ENCODE measurements at regions not wholly inside any gene's neighbourhood (a gene's known extent, or its start where the extent isn't known, plus 50 kb on each side); places are given as distances from the start of the nearest gene placed in this dataset.
A peak's percentile ranks its signal among the peaks of the same experiment; 100 is the strongest.

GRCh38 chr2:118250463-118250862 lies 162.2 kb downstream of the INSIG2 start:
- Histone ChIP-seq H3K27ac (ENCODE audit: control insufficient read depth, insufficient read depth) (peak overlapping the region; percentile 27), H3K36me3 (ENCODE audit: control insufficient read depth in 2 of 2, insufficient read depth in 2 of 2, low read length in 1 of 2) (no peaks in the 10 kb centered on the region), H3K27me3 (replicated peaks in 1 of 2; ENCODE audit: control insufficient read depth in 2 of 2, insufficient read depth in 2 of 2, low read length in 1 of 2) (no peaks in the 10 kb centered on the region), H3K4me2 (ENCODE audit: control insufficient read depth, insufficient read depth) (no peak overlapping the region), H3K9me3 (replicated peaks; ENCODE audit: control insufficient read depth, insufficient read depth, low read length) (no peaks in the 10 kb centered on the region), H3K79me2 (ENCODE audit: control insufficient read depth, insufficient read depth, low read length) (no peaks in the 10 kb centered on the region), H2AFZ (ENCODE audit: control insufficient read depth, low read depth, low read length) (no peak overlapping the region), H3K4me1 (ENCODE audit: control insufficient read depth, insufficient read depth, low read length) (peaks cover 15% of the 10 kb centered on the region), H3K9ac (ENCODE audit: control insufficient read depth, insufficient read depth, low read length) (no peak overlapping the region), H3K4me3 (no peak overlapping the region), H4K20me1 (ENCODE audit: control insufficient read depth, insufficient read depth) (no peaks in the 10 kb centered on the region)
- DNase-seq (ENCODE audit: low read depth, low spot score): no peak
- no peak for FAIRE-seq
- RAD21 ChIA-PET (ENCODE audit: unreplicated experiment): no interaction called here
- no TSS peak for BruUV-seq (replicated peaks)
- ATAC-seq: no peak
- in situ Hi-C loops (cut with MboI) (no loop called here), intact Hi-C loops (cut with micrococcal nuclease; ENCODE audit: unreplicated experiment) (no loop called here)
- SMC1A ChIA-PET (ENCODE audit: uncharacterized antibody, unreplicated experiment): no interaction called here
- TF ChIP-seq CEBPZ (IDR thresholded peaks at IDR 0.05; ENCODE audit: low read depth, low read length): no peak
- no peak for TF ChIP-seq MTA3 (IDR thresholded peaks at IDR 0.05; ENCODE audit: borderline replicate concordance, low read length)
- TF ChIP-seq TAF1 (IDR thresholded peaks at IDR 0.05; ENCODE audit: borderline replicate concordance, low read depth, low read length): no peak
- TF ChIP-seq USF2 (IDR thresholded peaks at IDR 0.05; ENCODE audit: borderline replicate concordance, low read depth, low read length): no peak
- TF ChIP-seq RAD21 (IDR thresholded peaks at IDR 0.05; ENCODE audit: insufficient read depth, low read depth, low read length): no peak
- no peak for TF ChIP-seq BMI1 (IDR thresholded peaks at IDR 0.05; ENCODE audit: borderline replicate concordance)
- no peak for TF ChIP-seq POU2F2 (IDR thresholded peaks at IDR 0.05; ENCODE audit: borderline replicate concordance, low read depth, low read length)
- TF ChIP-seq EGR1 (IDR thresholded peaks at IDR 0.05; ENCODE audit: borderline replicate concordance in 1 of 2, low read depth in 2 of 2, low read length in 2 of 2): no peak
- TF ChIP-seq FOXK2 (IDR thresholded peaks at IDR 0.05): no peak
- TF ChIP-seq POLR2AphosphoS5 (IDR thresholded peaks at IDR 0.05; ENCODE audit: low read length): no peak
- no peak for TF ChIP-seq HSF1 (IDR thresholded peaks at IDR 0.05; ENCODE audit: low read depth, low read length)
- no peak for TF ChIP-seq NKRF (conservative IDR thresholded peaks at IDR 0.05)
- POLR2A ChIA-PET: no interaction called here
- 32% methylated on average over 5 of the region's 5 CpGs for WGBS (ENCODE audit: insufficient coverage, insufficient replicate concordance, low lambda C conversion rate, missing lambda C conversion rate)
- CTCF ChIA-PET: interaction anchor here (1.1 kb wide), 1 partner anchor 172 kb away, joined by 3 read pairs; no protein-coding TSS in a partner anchor

Data from GM12878 (cell line).